IMR-90 (cell line): ENCODE measurements at regions not wholly inside any gene's neighbourhood (a gene's known extent, or its start where the extent isn't known, plus 50 kb on each side); places are given as distances from the start of the nearest gene placed in this dataset.

Source experiments
- ATAC-seq: fragments of 200-7000 bp; cut with Tn5 transposase; 2 replicates; pipeline ENCODE4 v1.9.1; 2020; ENCODE audit warnings: low read depth, mild to moderate bottlenecking, moderate library complexity
- BruUV-seq: library from RNA; stranded (reverse); fragments of 400-500 nt; replicated peaks from 2 replicates; lab custom pipeline; 2021; lab: Mats Ljungman, UMichigan
- CTCF ChIA-PET: fragments of 300-600 bp; formaldehyde crosslinking; extraction: SDS; loops from one replicate; lab custom pipeline; 2021; ENCODE audit warnings: antibody characterized with exemption; lab: Yijun Ruan, JAX
- POLR2A ChIA-PET: fragments of 300-600 bp; sonication (Branson Sonifier 250); formaldehyde crosslinking; loops from one replicate; lab custom pipeline; 2022; ENCODE audit warnings: antibody characterized with exemption; ENCODE audit not compliant: unreplicated experiment; lab: Charles Lee
- DNase-seq: peaks from one replicate; pipeline ENCODE4 v3.0.0; 2013
- H2AFZ ChIP-seq: replicated peaks from 2 replicates; pipeline ENCODE3; 2013; ENCODE audit warnings: low read length, mild to moderate bottlenecking; ENCODE audit not compliant: poor library complexity
- H2AK5ac ChIP-seq: 2 replicates; pipeline ENCODE4 v1.6.1; 2013; ENCODE audit warnings: low read depth, low read length, inconsistent platforms
- H2AK9ac ChIP-seq: replicated peaks from 2 replicates; pipeline ENCODE3; 2013; ENCODE audit warnings: mild to moderate bottlenecking, low read depth, low read length, moderate library complexity; ENCODE audit not compliant: poor library complexity
- H2BK120ac ChIP-seq: 2 replicates; pipeline ENCODE4 v1.6.1; 2013; ENCODE audit warnings: low read depth, low read length, inconsistent platforms
- H2BK15ac ChIP-seq: 3 replicates; pipeline ENCODE4 v1.6.1; 2013; ENCODE audit warnings: low read depth, low read length, inconsistent platforms
- H2BK20ac ChIP-seq: 2 replicates; pipeline ENCODE4 v1.6.1; 2013; ENCODE audit warnings: low read depth, mild to moderate bottlenecking, inconsistent platforms, low read length, moderate library complexity
- H2BK5ac ChIP-seq: 2 replicates; pipeline ENCODE4 v1.6.1; 2013; ENCODE audit warnings: mild to moderate bottlenecking, low read depth, low read length, inconsistent platforms; ENCODE audit not compliant: poor library complexity, severe bottlenecking
- H3K14ac ChIP-seq: replicated peaks from 2 replicates; pipeline ENCODE4 v1.6.1; 2013; ENCODE audit warnings: low read depth, low read length, inconsistent platforms
- H3K18ac ChIP-seq: 2 replicates; pipeline ENCODE4 v1.6.1; 2013; ENCODE audit warnings: low read depth, low read length, control low read depth
- H3K23ac ChIP-seq: 2 replicates; pipeline ENCODE4 v1.6.1; 2013; ENCODE audit warnings: low read depth, low read length, inconsistent platforms
- H3K27ac ChIP-seq: 2 replicates; pipeline ENCODE4 v1.5.1; 2013; ENCODE audit warnings: mild to moderate bottlenecking, control low read depth, low read length; ENCODE audit not compliant: insufficient read depth
- H3K27me3 ChIP-seq: 2 replicates; pipeline ENCODE4 v1.6.1; 2013; ENCODE audit warnings: low read length; ENCODE audit not compliant: control insufficient read depth, insufficient read depth
- H3K36me3 ChIP-seq: 2 replicates; pipeline ENCODE4 v1.6.1; 2013; ENCODE audit warnings: low read length, mixed read lengths; ENCODE audit not compliant: control insufficient read depth, insufficient read depth
- H3K4ac ChIP-seq: 2 replicates; pipeline ENCODE4 v1.6.1; 2013; ENCODE audit warnings: low read depth, low read length, inconsistent platforms
- H3K4me1 ChIP-seq: 2 replicates; pipeline ENCODE4 v1.6.1; 2013; ENCODE audit warnings: low read length, mixed read lengths; ENCODE audit not compliant: control insufficient read depth, insufficient read depth
- H3K4me2 ChIP-seq: 2 replicates; pipeline ENCODE4 v1.6.1; 2013; ENCODE audit warnings: low read depth, mild to moderate bottlenecking, control low read depth, low read length, moderate library complexity
- H3K4me3 ChIP-seq: 2 replicates; pipeline ENCODE4 v1.5.1; 2013; ENCODE audit warnings: low read depth, mild to moderate bottlenecking, control low read depth, low read length, moderate library complexity; ENCODE audit not compliant: insufficient read depth
- H3K56ac ChIP-seq: 2 replicates; pipeline ENCODE4 v1.6.1; 2013; ENCODE audit warnings: low read length, inconsistent platforms; ENCODE audit not compliant: insufficient read depth; ENCODE audit errors: extremely low read depth
- H3K79me1 ChIP-seq, 2 experiments: 2 replicates each; pipeline ENCODE4 v1.6.1; 2013; ENCODE audit warnings: low read length in 2 of 2, inconsistent platforms in 1 of 2, low read depth in 1 of 2
- H3K9ac ChIP-seq: 2 replicates; pipeline ENCODE4 v1.6.1; 2013; ENCODE audit warnings: low read depth, low read length, control low read depth
- H3K9me1 ChIP-seq: 2 replicates; pipeline ENCODE4 v1.6.1; 2013; ENCODE audit warnings: low read length, inconsistent platforms; ENCODE audit not compliant: insufficient read depth
- H3K9me3 ChIP-seq: 2 replicates; pipeline ENCODE4 v1.6.1; 2013; ENCODE audit warnings: low read length; ENCODE audit not compliant: control insufficient read depth, insufficient read depth
- H4K20me1 ChIP-seq: 2 replicates; pipeline ENCODE4 v1.6.1; 2013; ENCODE audit warnings: low read length, inconsistent platforms; ENCODE audit not compliant: insufficient read depth
- H4K5ac ChIP-seq: 2 replicates; pipeline ENCODE4 v1.6.1; 2013; ENCODE audit warnings: mild to moderate bottlenecking, low read depth, low read length, control low read depth
- H4K8ac ChIP-seq, 2 experiments: 2 replicates each; pipeline ENCODE4 v1.6.1; 2013; ENCODE audit warnings: low read depth in 2 of 2, low read length in 2 of 2, control low read depth in 1 of 2, inconsistent platforms in 1 of 2
- H4K91ac ChIP-seq: 2 replicates; pipeline ENCODE4 v1.6.1; 2013; ENCODE audit warnings: low read depth, low read length, inconsistent platforms; ENCODE audit not compliant: insufficient read depth
- BHLHE40 ChIP-seq: fragments of 150-350 bp; IDR thresholded peaks from 2 replicates; pipeline ENCODE4 v1.6.1; 2016; ENCODE audit warnings: mild to moderate bottlenecking, low read depth, low read length
- CTCF ChIP-seq: conservative IDR thresholded peaks from 2 replicates; pipeline ENCODE4 v1.5.1; 2012; ENCODE audit warnings: mild to moderate bottlenecking, low read depth, low read length, improper control_type of control experiment
- ELK1 ChIP-seq: fragments of 150-350 bp; IDR thresholded peaks from 2 replicates; pipeline ENCODE4 v1.6.1; 2016; ENCODE audit warnings: low read depth, mild to moderate bottlenecking, low read length, moderate library complexity, borderline replicate concordance
- MAFK ChIP-seq: IDR thresholded peaks from 2 replicates; pipeline ENCODE4 v1.6.1; 2012; ENCODE audit warnings: low read depth, low read length, improper control_type of control experiment
- MAZ ChIP-seq: IDR thresholded peaks from 2 replicates; pipeline ENCODE4 v1.6.1; 2012; ENCODE audit warnings: low read depth, mild to moderate bottlenecking, low read length, improper control_type of control experiment, moderate library complexity, borderline replicate concordance
- POLR2A ChIP-seq: IDR thresholded peaks from 2 replicates; pipeline ENCODE4 v1.6.1; 2012; ENCODE audit warnings: mild to moderate bottlenecking, low read depth, low read length
- RAD21 ChIP-seq: IDR thresholded peaks from 2 replicates; pipeline ENCODE4 v1.6.1; 2012; ENCODE audit warnings: low read length, improper control_type of control experiment
- RCOR1 ChIP-seq: IDR thresholded peaks from 2 replicates; pipeline ENCODE4 v1.6.1; 2012; ENCODE audit warnings: mild to moderate bottlenecking, low read length, improper control_type of control experiment; ENCODE audit not compliant: insufficient replicate concordance
- RFX5 ChIP-seq: IDR thresholded peaks from 2 replicates; pipeline ENCODE4 v1.8.0; 2012; ENCODE audit warnings: low read depth, mild to moderate bottlenecking, low read length, moderate library complexity
- USF2 ChIP-seq: fragments of 150-350 bp; IDR thresholded peaks from 2 replicates; pipeline ENCODE4 v1.6.1; 2017; ENCODE audit warnings: mild to moderate bottlenecking, antibody characterized with exemption, low read length, low read depth
- WGBS, 2 experiments: methylation state at CpG; one replicate each; pipeline versions ENCODE4 v1.1.5 to v1.1.7; 2013; ENCODE audit warnings: missing lambda C conversion rate in 2 of 2; ENCODE audit not compliant: insufficient read length in 1 of 2; ENCODE audit errors: extremely low coverage in 2 of 2; 5-methylcytosine and 5-hydroxymethylcytosine counted together
- dilution Hi-C: fragments of 300-500 bp; cut with HindIII; formaldehyde crosslinking; loops from one replicate; pipeline ENCODE4 v1.14.3; 2018; ENCODE audit warnings: low sequenced_read_pairs; ENCODE audit not compliant: unreplicated experiment
- in situ Hi-C: fragments of 300-500 bp; cut with MboI; formaldehyde crosslinking; loops from 3 replicates; pipeline ENCODE4 v1.14.3; 2019; ENCODE audit warnings: low sequenced_read_pairs, inconsistent platforms, mixed read lengths
- intact Hi-C: fragments of 100-400 bp; cut with micrococcal nuclease; formaldehyde crosslinking; loops from 2 replicates; pipeline ENCODE4 v1.10.0; 2022

GRCh38 chr15:39381517-39381916 lies 199.4 kb upstream of the THBS1 start:
- Histone ChIP-seq H2BK120ac (no peak overlapping the region), H2AK5ac (no peak overlapping the region), H3K14ac (no peak overlapping the region), H2BK5ac (no peak overlapping the region), H3K9me1 (no peaks in the 10 kb centered on the region), H3K4me1 (no peaks in the 10 kb centered on the region), H3K56ac (no peak overlapping the region), H3K4me3 (no peak overlapping the region), H3K23ac (no peak overlapping the region), H3K79me1 (no peaks in the 10 kb centered on the region), H3K4me2 (no peak overlapping the region), H3K4ac (no peak overlapping the region), H3K36me3 (no peaks in the 10 kb centered on the region), H4K8ac (no peak overlapping the region), H2AK9ac (no peak overlapping the region), H4K91ac (no peak overlapping the region), H3K27ac (no peak overlapping the region), H2BK15ac (no peak overlapping the region), H4K5ac (no peak overlapping the region), H3K27me3 (no peaks in the 10 kb centered on the region), H2AFZ (no peak overlapping the region), H4K20me1 (no peaks in the 10 kb centered on the region), H3K9ac (no peak overlapping the region), H3K18ac (no peak overlapping the region), H2BK20ac (no peak overlapping the region), H3K9me3 (no peaks in the 10 kb centered on the region)
- ChIA-PET POLR2A (no interaction called here), CTCF (no interaction called here)
- TF ChIP-seq RFX5 (no peak), RCOR1 (no peak), MAFK (no peak), ELK1 (no peak), RAD21 (no peak), BHLHE40 (no peak), USF2 (no peak), CTCF (no peak), POLR2A (no peak), MAZ (no peak)
- DNase-seq (no peak), ATAC-seq (no peak)
- WGBS, 2 experiments, result no CpG with 5 or more reads among the region's 1 CpG
- intact Hi-C loops, result no loop called here
- dilution Hi-C loops, result no loop called here
- in situ Hi-C loops, result no loop called here
- no TSS peak for BruUV-seq
